ENCODE measurements at regions not wholly inside any gene's neighbourhood (a gene's known extent, or its start where the extent isn't known, plus 50 kb on each side); places are given as distances from the start of the nearest gene placed in this dataset.
"Not testable (repeated sequence)": the region's sequence is repeated elsewhere in the genome, so short reads cannot be mapped to it uniquely, and the experiment has no call there.

- H3K27me3 ChIP-seq (ENCODE audit: control insufficient read depth, insufficient read depth, low read length): no peaks in the 10 kb centered on the region
- no peak for DNase-seq
- no peak for FAIRE-seq
- no peak for TF ChIP-seq CTCF (IDR thresholded peaks at IDR 0.05; ENCODE audit: borderline replicate concordance, extremely low read depth, insufficient read depth)
- no peaks in the 10 kb centered on the region for H3K36me3 ChIP-seq (ENCODE audit: control insufficient read depth in 2 of 3, insufficient read depth in 3 of 3, low read length in 3 of 3)
- no peak overlapping the region for H3K9ac ChIP-seq (ENCODE audit: low read length in 3 of 3)
- no peaks in the 10 kb centered on the region for H3K9me3 ChIP-seq (ENCODE audit: control insufficient read depth in 2 of 3, insufficient read depth in 1 of 3, low read length in 3 of 3)
- intact Hi-C loops (cut with DNase I): no loop called here
- H3K4me1 ChIP-seq (ENCODE audit: control insufficient read depth in 2 of 3, insufficient read depth in 2 of 3, low read depth in 1 of 3, low read length in 3 of 3): no peaks in the 10 kb centered on the region
- no peak overlapping the region for H3K4me3 ChIP-seq (ENCODE audit: low read length in 3 of 3)
- no peak overlapping the region for H3K27ac ChIP-seq (ENCODE audit: low read depth in 2 of 2, low read length in 2 of 2)
These were observed 219.4 kb downstream of the PTGER3 start for GRCh38 chr1:70828177-70828576.

GRCh38 chr1:70834365-70834764 is 213.3 kb downstream of the PTGER3 start:
- intact Hi-C loops (cut with DNase I); H3K4me1 ChIP-seq (ENCODE audit: control insufficient read depth in 2 of 3, insufficient read depth in 2 of 3, low read depth in 1 of 3, low read length in 3 of 3); H3K9me3 ChIP-seq (ENCODE audit: control insufficient read depth in 2 of 3, insufficient read depth in 1 of 3, low read length in 3 of 3); FAIRE-seq; H3K27me3 ChIP-seq (ENCODE audit: control insufficient read depth, insufficient read depth, low read length); H3K27ac ChIP-seq (ENCODE audit: low read depth in 2 of 2, low read length in 2 of 2); DNase-seq; H3K9ac ChIP-seq (ENCODE audit: low read length in 3 of 3); H3K36me3 ChIP-seq (ENCODE audit: control insufficient read depth in 2 of 3, insufficient read depth in 3 of 3, low read length in 3 of 3); H3K4me3 ChIP-seq (ENCODE audit: low read length in 3 of 3): not testable (repeated sequence)

GRCh38 chr1:70836456-70836855 is 211.2 kb downstream of the PTGER3 start:
- no peak overlapping the region for H3K9ac ChIP-seq (ENCODE audit: low read length in 3 of 3)

GRCh38 chr1:70840260-70840953 is 207.2 kb downstream of the PTGER3 start:
- no peak overlapping the region for H3K9ac ChIP-seq (ENCODE audit: low read length in 3 of 3)
- no peak for TF ChIP-seq CTCF (IDR thresholded peaks at IDR 0.05; ENCODE audit: borderline replicate concordance, extremely low read depth, insufficient read depth)
- H3K4me3 ChIP-seq (ENCODE audit: low read length in 3 of 3): no peak overlapping the region
- no peaks in the 10 kb centered on the region for H3K27me3 ChIP-seq (ENCODE audit: control insufficient read depth, insufficient read depth, low read length)
- peaks cover 0 to 5% (median 0%) of the 10 kb centered on the region in 3 donors for H3K9me3 ChIP-seq (ENCODE audit: control insufficient read depth in 2 of 3, insufficient read depth in 1 of 3, low read length in 3 of 3)
- no peaks in the 10 kb centered on the region for H3K36me3 ChIP-seq (ENCODE audit: control insufficient read depth in 2 of 3, insufficient read depth in 3 of 3, low read length in 3 of 3)
- H3K27ac ChIP-seq (ENCODE audit: low read depth in 2 of 2, low read length in 2 of 2): peak overlapping the region; percentile 5 to 73
- H3K4me1 ChIP-seq (ENCODE audit: control insufficient read depth in 2 of 3, insufficient read depth in 2 of 3, low read depth in 1 of 3, low read length in 3 of 3): peaks cover 0 to 3% (median 3%) of the 10 kb centered on the region in 3 donors
- DNase-seq: no peak
- intact Hi-C loops (cut with DNase I): no loop called here
- FAIRE-seq: no peak

More at GRCh38 chr1:70836456-70836855, 211.2 kb downstream of the PTGER3 start:
- H3K36me3 ChIP-seq (ENCODE audit: control insufficient read depth in 2 of 3, insufficient read depth in 3 of 3, low read length in 3 of 3): no peaks in the 10 kb centered on the region
- H3K27me3 ChIP-seq (ENCODE audit: control insufficient read depth, insufficient read depth, low read length): no peaks in the 10 kb centered on the region
- peaks cover 0 to 3% (median 0%) of the 10 kb centered on the region in 3 donors for H3K4me1 ChIP-seq (ENCODE audit: control insufficient read depth in 2 of 3, insufficient read depth in 2 of 3, low read depth in 1 of 3, low read length in 3 of 3)
- FAIRE-seq (no peak), DNase-seq (no peak)
- no peak for TF ChIP-seq CTCF (IDR thresholded peaks at IDR 0.05; ENCODE audit: borderline replicate concordance, extremely low read depth, insufficient read depth)
- no peak overlapping the region for H3K4me3 ChIP-seq (ENCODE audit: low read length in 3 of 3)
- no peak overlapping the region for H3K27ac ChIP-seq (ENCODE audit: low read depth in 2 of 2, low read length in 2 of 2)
- peaks cover 0 to 3% (median 0%) of the 10 kb centered on the region in 3 donors for H3K9me3 ChIP-seq (ENCODE audit: control insufficient read depth in 2 of 3, insufficient read depth in 1 of 3, low read length in 3 of 3)
- intact Hi-C loops (cut with DNase I): no loop called here

All from kidney (tissue), 13 donors.